H1 (cell line): ENCODE measurements at regions not wholly inside any gene's neighbourhood (a gene's known extent, or its start where the extent isn't known, plus 50 kb on each side); places are given as distances from the start of the nearest gene placed in this dataset.

Source experiments
- CTCF ChIA-PET: fragments of 300-600 bp; sonication (Branson Sonifier 250); formaldehyde crosslinking; loops from one replicate; lab custom pipeline; 2021; ENCODE audit not compliant: partially characterized antibody; lab: Charles Lee
- POLR2A ChIA-PET: fragments of 300-600 bp; sonication (Branson Sonifier 250); formaldehyde crosslinking; loops from one replicate; lab custom pipeline; 2021; ENCODE audit warnings: inconsistent platforms; ENCODE audit not compliant: partially characterized antibody; lab: Charles Lee
- DNase-seq, 2 experiments: peaks; one replicate each; pipeline versions ENCODE4 v3.0.0 to v3.0.0-alpha.2; 2010 to 2022; ENCODE audit warnings: low spot score in 2 of 2, low read depth in 1 of 2, mixed read lengths in 1 of 2
- FAIRE-seq: peaks from 2 replicates; lab custom pipeline; 2011; peaks lifted over from hg19 to GRCh38; lab: Jason Lieb, UNC
- H2AFZ ChIP-seq: 2 replicates; pipeline ENCODE4 v1.8.1; 2012; ENCODE audit warnings: low read length, inconsistent platforms
- H2AK5ac ChIP-seq: 2 replicates; pipeline ENCODE4 v1.6.1; 2013; ENCODE audit warnings: low read depth, low read length
- H2BK120ac ChIP-seq: replicated peaks from 2 replicates; pipeline ENCODE3; 2013; ENCODE audit warnings: low read depth, low read length, inconsistent platforms
- H2BK12ac ChIP-seq: 2 replicates; pipeline ENCODE4 v1.6.1; 2013; ENCODE audit warnings: low read depth, low read length
- H2BK15ac ChIP-seq: 2 replicates; pipeline ENCODE4 v1.6.1; 2013; ENCODE audit warnings: low read length
- H2BK20ac ChIP-seq: 2 replicates; pipeline ENCODE4 v1.6.1; 2013; ENCODE audit warnings: low read length
- H2BK5ac ChIP-seq: 2 replicates; pipeline ENCODE4 v1.6.1; 2013; ENCODE audit warnings: low read depth, low read length
- H3K14ac ChIP-seq: 2 replicates; pipeline ENCODE4 v1.6.1; 2013; ENCODE audit warnings: inconsistent platforms; ENCODE audit not compliant: insufficient read length
- H3K18ac ChIP-seq: 2 replicates; pipeline ENCODE4 v1.6.1; 2013; ENCODE audit warnings: low read length; ENCODE audit errors: extremely low read depth
- H3K23ac ChIP-seq: 2 replicates; pipeline ENCODE4 v1.6.1; 2013; ENCODE audit warnings: inconsistent platforms; ENCODE audit not compliant: insufficient read length
- H3K23me2 ChIP-seq: 2 replicates; pipeline ENCODE4 v1.6.1; 2013; ENCODE audit warnings: low read depth, low read length
- H3K27ac ChIP-seq: 2 replicates; pipeline ENCODE4 v1.6.1; 2011; ENCODE audit warnings: low read depth, low read length, inconsistent platforms
- H3K27me3 ChIP-seq, 4 experiments: replicated peaks in 1 of 4; 1 replicate in 1 of 4; 2 replicates in 3 of 4; pipeline versions ENCODE4 v1.6.1 to v1.8.1; 2011 to 2013; ENCODE audit warnings: low read length in 3 of 4, mild to moderate bottlenecking in 3 of 4, inconsistent platforms in 2 of 4, mixed read lengths in 2 of 4, moderate library complexity in 1 of 4; ENCODE audit not compliant: control insufficient read depth in 3 of 4, insufficient read depth in 3 of 4; ENCODE audit errors: extremely low read depth in 1 of 4
- H3K36me3 ChIP-seq, 4 experiments: 2 replicates each; pipeline versions ENCODE4 v1.6.1 to v1.8.1; 2011 to 2013; ENCODE audit warnings: mild to moderate bottlenecking in 4 of 4, low read length in 3 of 4, moderate library complexity in 2 of 4, control low read depth in 1 of 4, inconsistent platforms in 1 of 4; ENCODE audit not compliant: insufficient read depth in 4 of 4, control insufficient read depth in 2 of 4
- H3K4ac ChIP-seq: replicated peaks from 2 replicates; pipeline ENCODE3; 2013; ENCODE audit warnings: low read length, low read depth, mixed read lengths, inconsistent platforms; ENCODE audit not compliant: insufficient read length
- H3K4me1 ChIP-seq, 4 experiments: replicated peaks in 1 of 4; 1 replicate in 1 of 4; 2 replicates in 3 of 4; pipeline versions ENCODE4 v1.6.1 to v1.8.1; 2011 to 2013; ENCODE audit warnings: low read length in 3 of 4, inconsistent platforms in 2 of 4, mixed read lengths in 1 of 4; ENCODE audit not compliant: insufficient read depth in 4 of 4, control insufficient read depth in 3 of 4
- H3K4me2 ChIP-seq, 2 experiments: 2 replicates each; pipeline versions ENCODE4 v1.6.1 to v1.8.1; 2011 to 2013; ENCODE audit warnings: low read depth in 2 of 2, low read length in 2 of 2, control low read depth in 1 of 2, inconsistent platforms in 1 of 2, mild to moderate bottlenecking in 1 of 2; ENCODE audit not compliant: insufficient read depth in 1 of 2
- H3K4me3 ChIP-seq, 4 experiments: fragments of 200-600, 300-600 bp in 1 of 4; sonication (generic), shearing (Covaris generic), sonication (Bioruptor Twin) in 1 of 4; 2 replicates each; pipeline versions ENCODE4 v1.5.1 to v1.8.1; 2011 to 2016; ENCODE audit warnings: low read length in 4 of 4, low read depth in 3 of 4, control low read depth in 2 of 4, inconsistent platforms in 2 of 4, mild to moderate bottlenecking in 2 of 4, mixed read lengths in 1 of 4, moderate library complexity in 1 of 4; ENCODE audit not compliant: insufficient read depth in 2 of 4; ENCODE audit errors: extremely low read depth in 1 of 4
- H3K56ac ChIP-seq: replicated peaks from 2 replicates; pipeline ENCODE3; 2013; ENCODE audit warnings: low read depth, mild to moderate bottlenecking, mixed read lengths, low read length, inconsistent platforms; ENCODE audit not compliant: insufficient read length
- H3K79me1 ChIP-seq: 2 replicates; pipeline ENCODE4 v1.6.1; 2013; ENCODE audit warnings: low read depth, low read length, control low read depth
- H3K79me2 ChIP-seq, 2 experiments: 2 replicates each; pipeline versions ENCODE4 v1.6.1 to v1.8.1; 2012 to 2013; ENCODE audit warnings: low read length in 2 of 2, mild to moderate bottlenecking in 2 of 2, inconsistent platforms in 1 of 2; ENCODE audit not compliant: insufficient read depth in 2 of 2, control insufficient read depth in 1 of 2
- H3K9ac ChIP-seq, 4 experiments: replicated peaks in 1 of 4; 1 replicate in 1 of 4; 2 replicates in 3 of 4; pipeline versions ENCODE4 v1.6.1 to v1.8.1; 2011 to 2013; ENCODE audit warnings: low read depth in 3 of 4, low read length in 3 of 4, control low read depth in 2 of 4, mild to moderate bottlenecking in 2 of 4, moderate library complexity in 2 of 4, inconsistent platforms in 1 of 4; ENCODE audit errors: extremely low read depth in 1 of 4
- H3K9me3 ChIP-seq, 2 experiments: 2 replicates each; pipeline versions ENCODE4 v1.6.1 to v1.8.1; 2012 to 2013; ENCODE audit warnings: mild to moderate bottlenecking in 2 of 2, moderate library complexity in 2 of 2, control low read depth in 1 of 2, inconsistent platforms in 1 of 2, low read depth in 1 of 2, low read length in 1 of 2, mixed read lengths in 1 of 2; ENCODE audit not compliant: insufficient read depth in 2 of 2
- H4K20me1 ChIP-seq, 2 experiments: replicated peaks in 1 of 2; 2 replicates each; pipeline versions ENCODE3 to v1.8.1; 2011 to 2013; ENCODE audit warnings: inconsistent platforms in 2 of 2, low read length in 2 of 2, mild to moderate bottlenecking in 1 of 2; ENCODE audit not compliant: insufficient read depth in 2 of 2, control insufficient read depth in 1 of 2
- H4K5ac ChIP-seq: 2 replicates; pipeline ENCODE4 v1.6.1; 2013; ENCODE audit warnings: low read length, low read depth, mixed read lengths, inconsistent platforms; ENCODE audit not compliant: insufficient read length
- H4K8ac ChIP-seq: 2 replicates; pipeline ENCODE4 v1.8.0; 2013; ENCODE audit warnings: mild to moderate bottlenecking, moderate library complexity, low read length, inconsistent platforms; ENCODE audit not compliant: insufficient read depth; ENCODE audit errors: extremely low read depth
- H4K91ac ChIP-seq: replicated peaks from 2 replicates; pipeline ENCODE3; 2013; ENCODE audit warnings: low read length, mixed read lengths, inconsistent platforms; ENCODE audit not compliant: insufficient read length
- KDM1A ChIP-seq: fragments of 200-600, 300-600 bp; sonication (generic); IDR thresholded peaks from 2 replicates; pipeline ENCODE4 v1.7.1; 2016; ENCODE audit warnings: mild to moderate bottlenecking, low read length, borderline replicate concordance
- POU5F1 ChIP-seq: IDR thresholded peaks from 2 replicates; pipeline ENCODE4 v1.6.1; 2011; ENCODE audit warnings: low read depth, mild to moderate bottlenecking, low read length, moderate library complexity
- SIX5 ChIP-seq: IDR thresholded peaks from 2 replicates; pipeline ENCODE4 v1.6.1; 2011; ENCODE audit warnings: mild to moderate bottlenecking, low read depth, low read length
- TCF12 ChIP-seq: IDR thresholded peaks from 2 replicates; pipeline ENCODE4 v1.6.1; 2011; ENCODE audit warnings: low read depth, mild to moderate bottlenecking, low read length
- TEAD4 ChIP-seq: IDR thresholded peaks from 2 replicates; pipeline ENCODE4 v1.6.1; 2012; ENCODE audit warnings: low read depth, low read length, inconsistent platforms, mixed read lengths
- WGBS, 2 experiments: shearing (Covaris generic) in 1 of 2; methylation state at CpG; one replicate each; pipeline versions ENCODE4 v1.1.6 to v1.1.7; 2013 to 2015; ENCODE audit warnings: low lambda C conversion rate in 2 of 2, mixed read lengths in 2 of 2, inconsistent platforms in 1 of 2, low coverage in 1 of 2, missing lambda C conversion rate in 1 of 2; ENCODE audit not compliant: insufficient replicate concordance in 2 of 2, insufficient coverage in 1 of 2, insufficient read length in 1 of 2; ENCODE audit errors: extremely low coverage in 1 of 2, missing lambda C conversion rate in 1 of 2; 5-methylcytosine and 5-hydroxymethylcytosine counted together

DNA sequence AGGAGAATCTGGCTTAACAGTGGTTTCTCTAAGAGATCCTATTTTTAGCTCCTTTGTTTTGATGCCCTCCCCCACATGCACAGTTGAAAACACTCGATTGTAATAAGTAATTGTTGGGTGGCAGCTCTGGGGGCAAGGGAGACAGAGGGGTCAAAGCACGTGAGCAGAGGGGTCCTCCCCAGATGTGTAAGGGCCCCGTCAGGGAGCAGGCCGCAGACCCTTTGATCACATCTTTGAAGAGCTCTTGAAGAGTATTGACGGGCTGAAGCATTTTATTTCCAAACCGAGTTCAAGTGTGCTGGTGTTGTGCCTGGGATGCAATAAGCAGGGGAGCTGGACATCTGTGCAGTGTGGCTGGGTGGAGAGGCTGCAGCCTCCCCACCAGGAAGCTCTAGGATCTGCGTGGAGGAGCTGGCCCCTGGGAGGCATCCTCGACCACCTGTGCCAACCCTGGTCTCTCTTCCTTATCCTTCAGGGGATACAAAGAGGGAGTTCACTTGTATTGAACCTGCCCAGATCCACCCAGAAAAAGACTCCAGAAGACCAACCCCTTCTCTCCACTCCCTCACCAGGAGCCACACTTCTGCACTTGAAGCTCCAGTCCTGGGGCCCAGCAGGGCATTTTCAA lies 473.0 kb upstream of the MGMT start:
- H3K4ac ChIP-seq = no peak overlapping the region
- H3K36me3 ChIP-seq = no peaks in the 10 kb centered on the region
- DNase-seq = no peak
- no peak overlapping the region for H2BK5ac ChIP-seq
- no peaks in the 10 kb centered on the region for H3K27me3 ChIP-seq
- no peak overlapping the region for H3K14ac ChIP-seq
- H2AK5ac ChIP-seq = no peak overlapping the region
- no peak overlapping the region for H3K27ac ChIP-seq
- no peak for FAIRE-seq
- no peak overlapping the region for H4K8ac ChIP-seq
- H2BK15ac ChIP-seq = no peak overlapping the region
- 83% methylated on average over 6 of the region's 8 CpGs; no CpG with 5 or more reads in 1 of the 2 experiments for WGBS, 2 experiments
- peaks cover 0 to 6% (median 0%) of the 10 kb centered on the region in 4 experiments; a peak in 1 of 7 replicates for H3K4me1 ChIP-seq
- POLR2A ChIA-PET = no interaction called here
- H3K9me3 ChIP-seq = no peaks in the 10 kb centered on the region
- no peaks in the 10 kb centered on the region for H3K79me2 ChIP-seq
- H3K18ac ChIP-seq = no peak overlapping the region
- no peak overlapping the region for H2BK120ac ChIP-seq
- CTCF ChIA-PET = interaction anchor here (0.6 to 1.3 kb wide), 4 partner anchors 12 to 418 kb away, joined by 3 to 6 read pairs (median 3); no protein-coding TSS in a partner anchor
- no peak overlapping the region for H2BK12ac ChIP-seq
- TF ChIP-seq SIX5 = no peak
- no peak for TF ChIP-seq TCF12
- TF ChIP-seq KDM1A = no peak
- no peak for TF ChIP-seq TEAD4
- TF ChIP-seq POU5F1 = no peak
- no peak overlapping the region for H3K4me3 ChIP-seq
- no peak overlapping the region for H3K56ac ChIP-seq
- no peak overlapping the region for H4K5ac ChIP-seq
- no peaks in the 10 kb centered on the region for H3K23me2 ChIP-seq
- no peak overlapping the region for H2AFZ ChIP-seq
- no peaks in the 10 kb centered on the region for H3K79me1 ChIP-seq
- H3K23ac ChIP-seq = no peak overlapping the region
- H3K4me2 ChIP-seq = no peak overlapping the region
- no peak overlapping the region for H3K9ac ChIP-seq
- H4K91ac ChIP-seq = no peak overlapping the region
- H2BK20ac ChIP-seq = no peak overlapping the region
- H4K20me1 ChIP-seq = no peaks in the 10 kb centered on the region
